Keratinocyte (primary cell): ENCODE measurements at regions not wholly inside any gene's neighbourhood (a gene's known extent, or its start where the extent isn't known, plus 50 kb on each side); places are given as distances from the start of the nearest gene placed in this dataset.

ENCODE experiments used
- EZH2 ChIP-seq: IDR thresholded peaks from one replicate; pipeline ENCODE4 v1.6.1; 2012; ENCODE audit warnings: inconsistent platforms, mild to moderate bottlenecking, low read length, moderate library complexity
- TF ChIP-seq, protein P1 (sequence below), 3 experiments: IDR thresholded peaks in 1 of 3; conservative IDR thresholded peaks in 1 of 3; optimal IDR thresholded peaks in 1 of 3; 2 replicates in 2 of 3; 3 replicates in 1 of 3; pipeline versions ENCODE3 to v1.5.1; 2011; ENCODE audit warnings: low read length in 3 of 3, mild to moderate bottlenecking in 3 of 3, moderate library complexity in 2 of 3, control low read depth in 1 of 3, inconsistent platforms in 1 of 3; ENCODE audit not compliant: insufficient read depth in 2 of 3; ENCODE audit errors: extremely low read depth in 1 of 3

DNA sequence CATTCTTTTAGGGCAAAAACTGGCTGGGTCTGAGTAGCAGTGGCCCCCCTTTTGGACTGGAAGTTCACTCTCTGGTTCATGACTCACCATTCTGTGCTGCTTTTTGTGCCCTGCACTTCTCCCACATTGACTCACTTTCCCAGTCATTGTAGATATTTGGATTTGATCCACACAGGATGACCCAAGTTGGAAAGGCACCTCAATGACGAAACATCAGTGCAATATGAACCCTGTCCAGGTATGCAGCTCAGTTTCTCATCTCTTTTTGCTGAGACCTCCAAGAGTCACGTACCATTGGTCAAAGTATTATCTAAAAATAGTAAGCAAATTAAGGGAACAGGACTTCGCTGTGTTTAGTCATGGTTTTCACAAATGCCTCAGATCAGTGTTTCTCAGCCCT is 92.7 kb downstream of the CBLL2 start:
- TF ChIP-seq EZH2 = no peak
- TF ChIP-seq, protein P1, sequence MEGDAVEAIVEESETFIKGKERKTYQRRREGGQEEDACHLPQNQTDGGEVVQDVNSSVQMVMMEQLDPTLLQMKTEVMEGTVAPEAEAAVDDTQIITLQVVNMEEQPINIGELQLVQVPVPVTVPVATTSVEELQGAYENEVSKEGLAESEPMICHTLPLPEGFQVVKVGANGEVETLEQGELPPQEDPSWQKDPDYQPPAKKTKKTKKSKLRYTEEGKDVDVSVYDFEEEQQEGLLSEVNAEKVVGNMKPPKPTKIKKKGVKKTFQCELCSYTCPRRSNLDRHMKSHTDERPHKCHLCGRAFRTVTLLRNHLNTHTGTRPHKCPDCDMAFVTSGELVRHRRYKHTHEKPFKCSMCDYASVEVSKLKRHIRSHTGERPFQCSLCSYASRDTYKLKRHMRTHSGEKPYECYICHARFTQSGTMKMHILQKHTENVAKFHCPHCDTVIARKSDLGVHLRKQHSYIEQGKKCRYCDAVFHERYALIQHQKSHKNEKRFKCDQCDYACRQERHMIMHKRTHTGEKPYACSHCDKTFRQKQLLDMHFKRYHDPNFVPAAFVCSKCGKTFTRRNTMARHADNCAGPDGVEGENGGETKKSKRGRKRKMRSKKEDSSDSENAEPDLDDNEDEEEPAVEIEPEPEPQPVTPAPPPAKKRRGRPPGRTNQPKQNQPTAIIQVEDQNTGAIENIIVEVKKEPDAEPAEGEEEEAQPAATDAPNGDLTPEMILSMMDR (optimal IDR thresholded peaks at IDR 0.05 in 1 of 3, IDR thresholded peaks at IDR 0.05 in 1 of 3, conservative IDR thresholded peaks at IDR 0.05 in 1 of 3; ENCODE audit: extremely low read depth in 1 of 3, insufficient read depth in 2 of 3, low read length in 3 of 3) = no peak
